GM04503 (cell line): ENCODE measurements at regions not wholly inside any gene's neighbourhood (a gene's known extent, or its start where the extent isn't known, plus 50 kb on each side); places are given as distances from the start of the nearest gene placed in this dataset.

ENCODE experiments used
- DNase-seq: peaks from one replicate; pipeline ENCODE4 v3.0.0-alpha.2; 2012; ENCODE audit warnings: low read depth

DNA sequence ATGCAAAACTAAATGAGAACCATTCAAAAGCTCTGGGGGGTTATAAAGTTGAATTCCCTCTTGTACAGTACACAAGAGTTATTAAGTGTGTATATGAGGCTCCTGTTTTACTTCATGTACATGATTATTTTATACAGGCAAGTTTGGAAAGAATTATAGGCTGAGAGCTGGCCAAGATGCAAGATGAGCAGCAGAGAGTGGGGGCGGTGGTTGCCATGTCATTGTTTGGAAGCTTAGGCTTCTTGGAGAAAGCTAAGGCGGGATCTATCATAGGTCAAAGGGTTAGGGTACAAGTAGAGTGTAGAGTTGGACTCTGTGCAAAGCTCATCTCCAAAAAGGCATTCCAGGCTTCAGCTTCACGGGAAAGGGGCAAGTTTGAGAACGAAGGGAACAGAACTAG, 297.1 kb upstream of the TBX3 start:
- no peak for DNase-seq

DNA sequence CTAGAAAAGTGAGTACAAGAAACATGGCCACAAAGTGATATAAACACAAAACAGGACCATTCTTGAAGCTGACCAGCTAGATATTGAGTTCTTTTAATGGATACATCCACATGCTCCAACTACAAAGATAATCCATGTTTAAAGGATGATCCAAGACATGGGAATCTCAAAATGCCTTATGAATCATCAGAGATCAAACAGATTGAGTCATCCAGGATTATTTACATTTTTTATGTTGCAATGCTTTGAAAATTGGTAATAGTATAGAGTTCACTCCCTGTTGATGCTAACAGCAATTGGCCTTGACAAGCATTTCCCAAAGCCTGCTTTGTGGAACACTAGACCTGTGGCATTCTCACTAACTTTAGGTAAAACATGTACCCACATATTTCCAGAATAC, 293.0 kb upstream of the TBX3 start:
- DNase-seq: no peak

DNA sequence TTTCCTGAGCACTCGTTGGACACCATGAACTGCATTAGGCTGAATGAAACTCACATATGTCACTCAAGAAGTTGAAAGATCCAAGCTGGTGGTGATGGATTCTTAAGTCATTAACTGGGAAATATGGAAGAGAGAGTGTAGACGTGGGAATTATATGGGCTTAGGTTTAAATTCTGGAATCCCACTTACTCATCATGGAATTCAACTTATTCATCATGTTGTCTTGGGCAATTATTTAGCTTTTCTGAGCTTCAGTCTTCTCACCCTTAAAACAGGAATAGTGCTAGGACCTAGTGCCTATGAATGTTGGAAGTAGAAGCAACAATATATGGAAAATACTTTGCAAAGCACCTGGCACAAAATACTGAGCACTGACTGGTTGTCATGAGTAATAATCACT, 292.4 kb upstream of the TBX3 start:
- DNase-seq: no peak

DNA sequence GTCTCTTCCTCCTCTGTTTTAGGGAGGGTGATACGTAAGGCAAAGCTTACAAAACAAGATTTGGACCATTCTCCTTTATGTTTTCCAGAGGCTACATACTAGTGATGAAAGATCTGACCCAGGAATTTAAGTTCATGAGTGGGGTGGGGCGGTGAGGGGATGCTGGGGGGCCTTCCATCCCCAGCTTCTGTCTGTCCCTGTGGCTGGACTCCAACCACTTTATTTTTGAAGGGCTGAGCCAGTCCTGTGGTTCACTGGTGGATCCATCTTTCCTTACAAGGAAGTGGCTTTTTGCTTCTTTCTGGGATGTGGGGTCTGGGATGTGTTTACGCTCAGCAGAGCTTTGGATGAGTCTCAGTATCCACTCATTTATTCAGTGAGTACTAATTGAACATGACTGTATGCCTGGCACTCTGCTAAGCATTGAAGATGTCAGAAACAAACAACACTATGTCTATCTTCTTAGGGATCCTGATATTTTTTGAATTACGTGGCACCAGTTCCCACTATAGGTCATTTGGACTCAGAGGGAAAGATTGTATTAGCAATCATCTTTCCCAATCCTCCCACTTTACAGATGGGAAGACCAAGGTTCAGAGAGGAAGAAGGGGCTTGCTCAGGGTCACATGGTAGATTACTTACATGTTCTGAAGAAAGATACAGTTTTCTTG, 291.8 kb upstream of the TBX3 start:
- DNase-seq: no peak

DNA sequence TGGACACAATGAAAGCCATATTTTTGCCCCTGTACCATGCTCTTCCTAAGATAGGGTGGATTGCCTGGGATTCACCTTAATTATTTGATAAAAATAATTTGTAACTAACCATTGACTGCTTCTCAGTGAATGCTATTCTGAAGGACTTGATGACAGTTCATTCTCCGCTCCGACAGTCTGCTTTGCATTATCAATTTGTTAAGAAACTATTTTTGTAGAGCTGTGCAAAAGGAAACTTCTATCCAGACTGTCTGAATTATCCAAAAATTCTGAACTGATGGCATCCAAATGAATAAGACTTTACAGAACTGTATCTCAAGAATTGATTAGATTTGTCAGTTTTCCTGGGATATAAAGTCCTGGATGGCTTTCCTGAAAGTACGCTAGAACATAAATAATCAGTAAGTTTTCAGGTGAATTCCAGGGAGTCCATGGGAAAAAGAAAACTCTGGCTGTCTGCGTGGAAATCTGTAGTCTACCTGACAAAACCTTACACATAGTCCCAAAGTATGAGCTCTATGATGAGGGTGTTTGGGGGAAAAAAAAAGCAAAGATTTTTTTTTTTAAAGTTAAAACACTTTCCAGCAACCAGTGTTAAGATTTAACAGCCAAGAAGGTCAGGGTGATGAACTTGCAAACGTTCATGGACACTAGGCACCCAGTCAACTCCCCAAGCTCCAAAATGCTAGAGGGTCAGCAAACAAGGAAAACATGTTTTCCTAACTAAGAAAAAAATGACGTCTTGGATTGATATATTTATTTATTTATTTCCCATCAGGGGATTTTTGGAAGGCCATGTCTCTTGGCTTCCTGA, 291.1 kb upstream of the TBX3 start:
- no peak for DNase-seq

DNA sequence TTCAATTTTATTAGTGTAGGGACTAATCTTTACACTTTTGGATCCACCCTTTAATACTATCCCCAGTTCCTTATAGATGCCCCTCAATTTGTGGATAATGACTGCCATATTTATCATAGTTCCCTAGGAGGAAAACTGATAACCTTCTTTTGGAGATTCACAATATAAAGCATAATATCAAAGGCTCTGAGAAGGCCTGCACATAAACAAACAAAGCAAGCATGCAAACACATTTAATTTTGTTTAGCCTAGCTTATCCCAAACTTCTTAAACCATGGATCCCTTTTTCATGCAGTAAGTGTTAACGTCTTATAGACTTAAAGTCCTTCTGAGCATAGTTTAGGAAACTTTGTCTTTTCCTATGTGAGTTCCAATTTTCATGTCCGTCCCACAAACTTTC, 290.4 kb upstream of the TBX3 start:
- no peak for DNase-seq

DNA sequence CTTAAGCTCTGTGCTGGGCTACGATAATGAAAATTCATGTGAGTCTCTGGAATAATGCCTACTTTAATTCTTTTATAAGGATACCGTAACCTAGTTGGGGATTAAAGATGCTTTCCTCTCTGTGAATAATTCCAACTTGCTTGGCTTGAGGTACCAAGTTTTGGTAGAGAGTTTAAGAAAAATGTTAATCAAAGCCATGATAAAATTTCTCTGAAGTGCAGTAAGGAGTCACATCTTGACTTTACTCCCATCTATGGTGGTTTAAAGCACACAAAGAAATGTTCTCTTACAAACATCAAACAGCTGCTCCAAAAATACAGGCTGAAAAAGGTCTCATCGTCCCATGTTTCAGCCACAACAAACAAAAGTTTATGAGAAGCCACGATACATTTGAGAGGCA, 284.8 kb upstream of the TBX3 start:
- DNase-seq: no peak

DNA sequence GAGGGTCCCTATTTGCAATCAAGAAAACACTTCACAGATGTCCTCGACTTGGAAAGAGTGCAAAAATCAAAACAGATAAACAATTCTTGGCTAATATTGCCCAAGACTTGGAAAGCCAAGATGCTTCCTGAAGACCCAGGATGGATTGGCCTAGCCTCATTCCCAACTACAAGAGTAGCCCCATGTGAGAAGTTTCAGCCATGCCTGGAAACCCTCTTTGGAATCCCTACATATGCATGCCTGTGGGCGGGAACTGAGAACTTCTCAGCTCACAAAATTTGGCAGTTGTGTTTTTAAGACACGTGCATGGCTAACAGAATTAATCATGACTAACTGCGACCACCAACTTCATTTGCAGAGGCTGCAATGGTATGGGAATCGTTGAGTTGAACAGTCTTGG, 283.2 kb upstream of the TBX3 start:
- no peak for DNase-seq

DNA sequence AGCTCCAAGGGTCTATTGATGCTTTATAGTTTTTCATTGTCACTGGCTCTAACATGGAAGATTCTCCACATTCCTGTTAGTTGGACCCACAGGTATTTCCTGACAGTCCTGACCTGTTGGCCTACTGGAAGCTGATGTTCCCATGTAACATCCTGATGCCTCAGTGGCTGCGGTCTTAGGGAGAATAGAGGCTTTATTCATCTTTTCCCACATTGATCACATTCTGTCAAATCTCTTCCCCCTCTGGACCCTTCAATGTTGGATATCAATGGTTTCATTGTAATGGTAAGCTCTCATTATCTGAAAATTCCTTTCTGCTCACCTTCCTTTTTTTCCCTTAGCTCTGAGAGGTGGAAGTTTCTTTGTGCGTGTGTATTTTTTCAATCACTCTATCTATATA, 280.9 kb upstream of the TBX3 start:
- no peak for DNase-seq

DNA sequence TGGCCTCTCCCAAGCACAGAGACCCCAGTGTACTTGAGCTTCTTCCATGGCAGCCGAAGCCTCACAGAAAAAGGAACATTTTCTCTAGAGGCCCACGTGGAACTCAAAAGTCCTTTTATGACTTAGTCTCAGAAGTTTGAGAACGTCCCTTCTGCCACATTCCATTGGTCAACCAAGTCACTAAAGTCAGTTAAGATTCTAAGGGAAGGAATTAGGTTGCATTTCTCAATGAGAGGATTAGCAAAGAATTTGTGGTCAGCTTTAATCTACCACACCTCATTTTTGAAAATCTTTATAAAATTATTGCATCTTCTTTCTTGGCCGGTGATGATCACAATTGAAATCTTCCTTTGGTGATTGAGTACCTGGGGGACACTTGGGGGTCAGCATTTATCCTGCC, 279.9 kb upstream of the TBX3 start:
- no peak for DNase-seq

DNA sequence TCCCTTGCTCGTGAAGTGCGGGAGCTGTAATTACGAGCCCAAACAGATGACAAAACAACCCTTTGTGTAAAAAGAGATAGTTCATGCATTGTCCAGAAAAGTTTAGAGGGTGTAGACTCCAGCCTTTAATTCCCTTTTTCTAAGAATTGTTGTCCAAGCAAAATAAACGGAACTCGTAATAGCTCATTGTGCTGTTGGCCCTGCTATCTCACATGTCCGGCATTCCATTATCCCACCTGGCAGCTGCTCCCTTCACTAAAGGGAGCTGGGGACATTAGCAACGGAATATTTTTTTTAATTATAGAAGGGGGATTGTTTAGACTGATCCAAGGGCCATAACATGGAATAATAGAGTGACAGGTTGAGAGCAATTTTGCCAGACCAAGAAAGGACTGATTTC, 277.5 kb upstream of the TBX3 start:
- no peak for DNase-seq

DNA sequence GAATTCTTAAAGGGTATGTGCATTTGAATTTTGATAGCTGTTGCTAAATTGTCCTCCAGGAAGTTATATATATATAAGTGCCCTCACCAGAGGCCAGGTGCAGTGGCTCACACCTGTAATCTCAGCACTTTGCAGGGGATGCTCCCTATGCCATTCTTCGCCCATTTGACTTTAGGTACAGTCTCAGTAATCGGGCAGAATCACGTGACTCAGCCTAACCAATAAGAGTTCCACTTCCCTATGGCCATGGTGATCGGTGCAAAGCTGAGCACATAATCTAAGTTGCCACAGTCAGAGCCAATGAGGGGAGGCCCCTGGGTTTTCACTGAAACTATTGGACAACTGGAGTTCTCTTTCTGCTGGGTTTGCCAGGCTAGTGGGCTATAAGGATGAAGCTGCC, 274.6 kb upstream of the TBX3 start:
- no peak for DNase-seq

DNA sequence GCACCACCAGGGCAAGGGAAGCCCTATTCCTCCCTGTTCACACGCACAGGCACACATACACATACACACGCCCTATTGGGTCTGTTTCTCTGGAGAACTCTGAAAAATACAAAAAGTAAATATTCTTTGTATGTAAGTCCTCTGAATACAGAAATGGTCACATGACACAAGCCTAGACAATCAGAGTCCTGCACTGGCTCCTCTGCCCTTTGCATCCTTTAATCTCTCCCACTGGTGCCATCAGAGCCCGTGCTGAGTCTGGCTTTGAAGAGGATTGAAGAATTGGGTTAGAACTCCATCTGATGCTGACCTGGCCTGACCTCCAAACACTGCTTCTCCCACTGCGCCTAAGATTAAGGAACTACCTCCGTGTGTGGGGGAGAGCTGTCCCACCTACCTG, 273.2 kb upstream of the TBX3 start:
- DNase-seq: no peak

DNA sequence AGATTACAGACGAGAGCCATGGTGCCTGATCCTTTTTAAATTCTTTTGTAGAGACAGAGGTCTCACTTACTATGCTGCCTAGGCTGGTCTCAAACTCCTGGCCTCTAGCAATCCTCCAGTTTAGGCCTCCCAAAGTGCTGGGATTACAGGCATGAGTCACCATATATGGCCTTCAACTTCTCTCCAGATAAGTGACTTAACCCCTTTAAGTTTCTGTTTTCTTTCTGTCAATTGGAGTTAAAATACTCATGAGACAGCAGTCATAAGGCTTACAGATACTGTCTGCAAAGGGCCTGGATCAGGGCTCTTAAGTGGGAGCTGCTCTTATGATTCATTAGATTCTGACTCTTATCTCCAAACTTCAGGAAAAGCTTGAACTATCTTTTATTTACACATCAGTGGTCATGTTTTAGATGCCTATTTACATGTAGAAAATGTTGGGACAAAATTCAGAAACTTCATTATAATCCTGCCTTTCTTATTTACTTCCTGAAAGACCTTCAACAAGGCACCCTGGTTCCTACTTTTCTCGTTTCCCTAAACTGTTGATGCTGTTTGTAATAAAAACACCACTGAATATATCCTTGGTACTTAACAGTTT, 271.5 kb upstream of the TBX3 start:
- DNase-seq: no peak

DNA sequence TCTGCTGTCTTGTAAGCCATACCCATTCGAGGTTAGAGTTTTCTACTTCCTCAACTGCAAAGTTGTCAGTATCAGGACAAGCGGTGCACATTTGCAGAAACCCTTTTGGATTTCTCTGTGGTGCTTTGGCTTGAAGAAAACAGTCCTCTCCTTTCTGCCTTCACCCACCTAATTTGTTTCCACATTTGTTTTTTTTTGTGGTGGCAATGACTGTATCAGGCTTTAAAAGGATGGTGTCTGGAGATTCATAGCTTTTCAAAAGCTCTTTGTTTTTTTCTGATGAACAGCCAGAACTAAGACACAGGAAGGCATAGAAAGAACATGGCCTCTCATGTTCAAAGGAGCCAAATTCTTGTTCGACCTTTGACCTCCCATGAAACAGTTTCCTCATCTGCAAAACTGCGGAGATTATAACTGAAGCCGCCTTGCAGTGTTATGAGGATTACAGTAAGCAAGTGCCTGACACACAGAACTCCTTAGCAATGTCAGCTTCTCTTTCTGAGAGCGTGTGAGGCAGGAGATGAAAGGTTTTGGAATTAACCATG, 270.6 kb upstream of the TBX3 start:
- no peak for DNase-seq

DNA sequence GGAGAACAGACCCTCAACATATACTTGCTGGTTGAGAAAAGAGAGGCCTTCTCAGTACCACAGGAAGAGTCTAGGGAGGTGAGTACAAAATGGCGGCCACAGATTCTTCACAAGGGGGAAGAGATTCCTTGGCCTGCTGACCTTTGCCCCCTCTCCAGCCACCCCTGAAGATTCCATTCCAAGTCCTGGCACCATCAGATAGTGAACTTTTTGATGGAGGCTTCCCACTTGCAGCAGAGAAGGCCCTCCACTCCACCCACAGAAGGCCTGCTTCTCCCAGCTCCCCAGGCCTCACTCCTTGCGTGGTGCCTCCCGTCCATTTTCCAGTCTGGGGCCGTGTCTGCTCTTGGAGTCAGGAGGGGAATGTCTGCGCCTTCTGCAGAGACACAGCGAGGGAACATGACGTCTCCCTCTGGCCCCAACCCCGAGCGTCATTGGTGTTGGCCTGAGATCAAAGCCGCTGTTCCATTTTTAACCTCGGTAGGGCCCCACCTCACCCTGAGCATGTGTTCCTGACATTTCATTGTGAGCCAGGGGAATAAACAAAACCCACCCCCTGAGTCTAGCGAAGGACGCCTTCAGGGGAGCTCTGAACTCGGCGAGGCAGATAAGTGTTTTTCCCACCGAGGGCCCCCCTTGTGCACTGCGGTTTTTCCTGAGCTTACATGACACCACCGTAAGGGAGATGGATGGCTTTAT, 268.7 kb upstream of the TBX3 start:
- DNase-seq: no peak

DNA sequence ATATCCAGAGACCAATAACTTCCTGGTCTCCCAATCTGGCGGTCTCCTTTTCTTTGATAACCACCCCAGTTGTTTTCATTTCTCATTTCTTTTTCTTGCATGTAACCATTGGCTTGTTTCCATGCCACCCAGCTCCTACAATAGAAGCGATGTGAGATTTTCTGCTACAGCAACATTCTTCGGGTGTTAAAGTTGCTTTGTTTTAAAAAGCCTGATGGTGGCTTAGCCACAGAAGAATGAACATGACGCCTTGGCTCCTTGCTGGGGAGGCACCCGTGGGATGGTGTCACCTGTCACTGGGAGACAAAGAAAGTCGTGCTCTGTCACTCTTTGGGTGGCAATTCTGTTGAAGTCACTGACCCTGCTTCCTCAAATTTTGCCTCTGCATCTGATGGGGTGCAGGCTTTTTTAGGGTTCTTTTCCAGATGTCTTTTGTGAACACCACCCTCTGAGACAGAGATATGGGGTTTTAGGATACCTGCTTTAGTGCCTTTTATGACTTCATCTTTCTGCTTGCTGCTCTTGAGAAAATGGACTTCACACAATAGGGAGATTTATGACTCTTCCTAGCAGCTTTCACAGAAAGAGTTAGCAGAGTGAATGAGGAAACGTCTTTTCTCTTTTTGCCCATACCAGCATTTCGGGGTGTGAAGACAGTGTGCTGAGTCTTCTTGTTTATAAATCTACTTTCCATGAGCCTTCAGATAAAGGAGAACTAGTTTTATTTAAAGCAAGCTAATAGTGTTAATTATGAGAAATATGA, 265.3 kb upstream of the TBX3 start:
- DNase-seq: no peak

DNA sequence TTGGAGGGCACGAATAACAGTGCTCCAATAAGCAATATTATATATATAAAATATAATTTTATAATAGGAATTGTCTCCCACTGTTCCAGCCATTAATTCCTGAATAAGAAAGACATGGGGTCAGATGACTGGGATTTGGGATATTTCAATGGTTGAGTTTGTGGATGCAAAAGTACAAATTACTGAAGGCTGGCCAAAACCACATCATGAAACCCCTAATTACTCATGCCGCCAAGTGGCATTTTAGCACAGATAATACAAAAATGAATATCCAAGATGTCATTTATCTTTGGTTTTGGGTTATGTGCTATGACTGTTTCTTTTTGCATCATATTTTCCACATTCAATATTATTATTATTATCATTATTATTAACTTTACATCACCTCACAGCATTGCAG, 261.4 kb upstream of the TBX3 start:
- DNase-seq: no peak

DNA sequence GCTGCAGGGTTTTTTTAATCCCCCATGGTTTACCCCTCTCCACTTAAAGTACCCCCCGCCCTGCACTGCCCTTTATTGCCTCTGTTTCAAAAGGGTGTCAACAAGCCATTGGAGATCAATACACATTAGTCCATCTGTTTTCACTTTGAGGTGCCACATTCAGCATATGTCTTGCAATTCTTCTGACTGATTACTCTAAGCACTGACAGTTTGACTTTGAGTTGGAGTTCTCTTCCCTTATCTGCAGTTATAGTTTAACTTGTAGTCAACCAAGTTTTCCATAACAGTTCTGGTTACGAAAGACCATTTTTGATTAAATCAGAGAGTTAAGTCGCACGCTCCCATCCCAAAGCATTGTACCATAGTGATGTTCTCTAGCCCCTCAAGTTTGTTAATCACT, 260.8 kb upstream of the TBX3 start:
- no peak for DNase-seq

DNA sequence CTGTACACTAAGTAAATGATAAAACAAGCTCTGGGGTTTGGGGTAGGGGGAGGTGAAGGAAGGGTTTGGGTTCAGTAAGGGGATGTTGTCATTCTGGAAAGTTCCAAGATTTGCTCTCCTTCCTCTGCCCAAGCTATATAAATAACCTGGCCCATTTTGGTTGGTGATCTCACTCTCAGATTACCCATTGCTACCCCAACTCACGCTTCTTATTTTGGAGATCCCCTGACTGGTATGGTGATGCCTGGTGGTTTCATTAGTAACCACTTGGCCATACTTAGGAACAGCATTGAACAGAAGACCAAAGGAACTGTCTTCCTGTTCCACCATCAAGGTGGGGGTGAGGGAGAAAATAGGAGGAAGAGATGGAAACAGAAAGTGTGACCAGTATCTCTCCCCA, 259.6 kb upstream of the TBX3 start:
- no peak for DNase-seq

DNA sequence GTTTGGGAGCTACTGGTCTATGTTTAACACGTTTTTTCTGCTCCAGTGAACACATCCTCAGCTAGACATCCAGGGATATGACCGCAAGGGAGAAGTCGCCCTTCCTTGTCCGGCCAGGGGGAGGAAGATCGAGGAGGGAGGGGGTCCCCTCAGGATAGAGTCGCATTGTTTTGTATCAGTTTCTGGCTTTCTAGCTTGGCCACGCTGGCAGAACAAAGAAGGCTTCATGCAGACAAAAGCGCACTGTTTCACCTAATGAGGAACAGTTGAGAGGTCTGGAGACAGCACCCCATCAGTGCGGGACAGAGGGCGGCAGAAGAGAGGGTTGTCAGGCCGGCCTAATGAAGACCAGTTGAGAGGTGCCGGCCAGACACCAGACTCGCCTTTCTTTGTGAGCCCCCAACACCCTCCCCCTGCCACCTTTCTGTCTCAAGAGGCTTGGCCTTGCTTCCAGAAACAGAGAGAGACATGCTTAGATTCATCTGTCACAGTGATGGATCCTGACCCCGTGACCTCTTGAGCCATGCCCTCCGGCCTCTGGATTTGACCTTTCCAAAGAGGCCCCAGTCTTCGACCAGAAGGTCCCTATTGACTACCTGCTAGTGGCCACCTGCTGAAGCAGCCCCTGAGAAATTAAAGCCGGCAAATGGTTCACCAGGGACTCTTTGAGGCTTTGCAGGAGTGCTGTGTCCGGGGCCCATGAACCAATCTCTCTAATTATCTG, 254.7 kb upstream of the TBX3 start:
- no peak for DNase-seq
